Neuron (in vitro differentiated cells): ENCODE measurements at regions not wholly inside any gene's neighbourhood (a gene's known extent, or its start where the extent isn't known, plus 50 kb on each side); places are given as distances from the start of the nearest gene placed in this dataset.

Experiments
- H2AFZ ChIP-seq: one replicate; pipeline ENCODE4 v1.6.1; 2013; ENCODE audit warnings: low read depth, mild to moderate bottlenecking, inconsistent platforms, low read length, moderate library complexity
- H3K27me3 ChIP-seq: one replicate; pipeline ENCODE4 v1.6.1; 2013; ENCODE audit warnings: low read length; ENCODE audit not compliant: insufficient read depth
- H3K36me3 ChIP-seq: one replicate; pipeline ENCODE4 v1.6.1; 2013; ENCODE audit warnings: low read length; ENCODE audit not compliant: insufficient read depth
- H3K4me1 ChIP-seq: one replicate; pipeline ENCODE4 v1.6.1; 2013; ENCODE audit warnings: low read length; ENCODE audit not compliant: insufficient read depth
- H3K4me3 ChIP-seq: 2 replicates; pipeline ENCODE4 v1.5.1; 2013; ENCODE audit warnings: mild to moderate bottlenecking, low read length, moderate library complexity
- H3K9me3 ChIP-seq: one replicate; pipeline ENCODE4 v1.6.1; 2013; ENCODE audit warnings: low read length

- no peaks in the 10 kb centered on the region for H3K4me1 ChIP-seq
- no peaks in the 10 kb centered on the region for H3K36me3 ChIP-seq
- no peak overlapping the region for H3K4me3 ChIP-seq
- no peak overlapping the region for H2AFZ ChIP-seq
- H3K9me3 ChIP-seq, result no peaks in the 10 kb centered on the region
- no peaks in the 10 kb centered on the region for H3K27me3 ChIP-seq
These were observed 164.9 kb downstream of the DTHD1 start for GRCh38 chr4:36446275-36446674.

GRCh38 chr4:36461344-36461743 lies 179.9 kb downstream of the DTHD1 start:
- H3K27me3 ChIP-seq, result no peaks in the 10 kb centered on the region

GRCh38 chr4:36467670-36468069 lies 186.3 kb downstream of the DTHD1 start:
- Histone ChIP-seq H3K4me3 (no peak overlapping the region), H3K4me1 (no peaks in the 10 kb centered on the region), H3K27me3 (no peaks in the 10 kb centered on the region), H3K36me3 (no peaks in the 10 kb centered on the region), H2AFZ (no peak overlapping the region), H3K9me3 (no peaks in the 10 kb centered on the region)

More at GRCh38 chr4:36461344-36461743, 179.9 kb downstream of the DTHD1 start:
- Histone ChIP-seq H3K4me1 (no peaks in the 10 kb centered on the region), H2AFZ (no peak overlapping the region), H3K4me3 (no peak overlapping the region), H3K9me3 (no peaks in the 10 kb centered on the region), H3K36me3 (no peaks in the 10 kb centered on the region)

- no peak overlapping the region for H2AFZ ChIP-seq
- H3K36me3 ChIP-seq, result no peaks in the 10 kb centered on the region
- no peaks in the 10 kb centered on the region for H3K27me3 ChIP-seq
- H3K4me1 ChIP-seq, result no peaks in the 10 kb centered on the region
- no peaks in the 10 kb centered on the region for H3K9me3 ChIP-seq
- H3K4me3 ChIP-seq, result no peak overlapping the region
These were observed 190.5 kb downstream of the DTHD1 start for GRCh38 chr4:36471903-36472302.

- Histone ChIP-seq H2AFZ (no peak overlapping the region), H3K4me1 (no peaks in the 10 kb centered on the region), H3K4me3 (no peak overlapping the region), H3K27me3 (no peaks in the 10 kb centered on the region), H3K9me3 (no peaks in the 10 kb centered on the region), H3K36me3 (no peaks in the 10 kb centered on the region)
These were observed 194.7 kb downstream of the DTHD1 start for GRCh38 chr4:36476135-36476534.

GRCh38 chr4:36477861-36478260 lies 196.4 kb downstream of the DTHD1 start:
- Histone ChIP-seq H3K36me3 (no peaks in the 10 kb centered on the region), H3K9me3 (no peaks in the 10 kb centered on the region), H2AFZ (no peak overlapping the region), H3K4me1 (no peaks in the 10 kb centered on the region), H3K27me3 (no peaks in the 10 kb centered on the region), H3K4me3 (no peak overlapping the region)

GRCh38 chr4:36485885-36486284 lies 204.5 kb downstream of the DTHD1 start:
- Histone ChIP-seq H3K4me3 (no peak overlapping the region), H3K36me3 (no peaks in the 10 kb centered on the region), H2AFZ (no peak overlapping the region), H3K27me3 (no peaks in the 10 kb centered on the region), H3K9me3 (no peaks in the 10 kb centered on the region), H3K4me1 (no peaks in the 10 kb centered on the region)

GRCh38 chr4:36489798-36490197 lies 208.4 kb downstream of the DTHD1 start:
- Histone ChIP-seq H3K27me3 (no peaks in the 10 kb centered on the region), H3K4me3 (no peak overlapping the region), H3K36me3 (no peaks in the 10 kb centered on the region), H2AFZ (no peak overlapping the region), H3K4me1 (peaks cover 2% of the 10 kb centered on the region), H3K9me3 (no peaks in the 10 kb centered on the region)

- Histone ChIP-seq H3K9me3 (no peaks in the 10 kb centered on the region), H3K27me3 (no peaks in the 10 kb centered on the region), H3K4me3 (no peak overlapping the region), H3K36me3 (no peaks in the 10 kb centered on the region), H3K4me1 (peaks cover 2% of the 10 kb centered on the region), H2AFZ (no peak overlapping the region)
These were observed 210.6 kb downstream of the DTHD1 start for GRCh38 chr4:36492041-36492440.

- no peaks in the 10 kb centered on the region for H3K27me3 ChIP-seq
- no peak overlapping the region for H3K4me3 ChIP-seq
- H3K9me3 ChIP-seq, result no peaks in the 10 kb centered on the region
- no peaks in the 10 kb centered on the region for H3K36me3 ChIP-seq
- H2AFZ ChIP-seq, result no peak overlapping the region
- H3K4me1 ChIP-seq, result peaks cover 2% of the 10 kb centered on the region
These were observed 211.2 kb downstream of the DTHD1 start for GRCh38 chr4:36492590-36492989.

GRCh38 chr4:36493251-36493650 lies 211.8 kb downstream of the DTHD1 start:
- Histone ChIP-seq H3K9me3 (no peaks in the 10 kb centered on the region), H3K4me3 (no peak overlapping the region), H3K27me3 (no peaks in the 10 kb centered on the region), H2AFZ (no peak overlapping the region), H3K4me1 (peaks cover 2% of the 10 kb centered on the region), H3K36me3 (no peaks in the 10 kb centered on the region)

- H2AFZ ChIP-seq, result no peak overlapping the region
- H3K36me3 ChIP-seq, result no peaks in the 10 kb centered on the region
- peaks cover 2% of the 10 kb centered on the region for H3K4me1 ChIP-seq
- no peak overlapping the region for H3K4me3 ChIP-seq
- H3K27me3 ChIP-seq, result no peaks in the 10 kb centered on the region
- no peaks in the 10 kb centered on the region for H3K9me3 ChIP-seq
These were observed 212.6 kb downstream of the DTHD1 start for GRCh38 chr4:36494016-36494415.

GRCh38 chr4:36494747-36495146 lies 213.3 kb downstream of the DTHD1 start:
- H3K4me3 ChIP-seq, result no peak overlapping the region
- no peak overlapping the region for H2AFZ ChIP-seq
- no peaks in the 10 kb centered on the region for H3K36me3 ChIP-seq
- H3K9me3 ChIP-seq, result no peaks in the 10 kb centered on the region
- H3K27me3 ChIP-seq, result no peaks in the 10 kb centered on the region
- H3K4me1 ChIP-seq, result peaks cover 2% of the 10 kb centered on the region

GRCh38 chr4:36502350-36502749 lies 220.9 kb downstream of the DTHD1 start:
- Histone ChIP-seq H3K9me3 (no peaks in the 10 kb centered on the region), H3K36me3 (no peaks in the 10 kb centered on the region), H2AFZ (no peak overlapping the region), H3K27me3 (no peaks in the 10 kb centered on the region), H3K4me1 (no peaks in the 10 kb centered on the region), H3K4me3 (no peak overlapping the region)
